BLaER1 (cell line): ENCODE measurements at regions not wholly inside any gene's neighbourhood (a gene's known extent, or its start where the extent isn't known, plus 50 kb on each side); places are given as distances from the start of the nearest gene placed in this dataset.

Experiments used
- H3K27ac ChIP-seq: shearing (Covaris generic); formaldehyde crosslinking; 2 replicates; pipeline ENCODE4 v1.8.1; 2022
- H3K27me3 ChIP-seq: shearing (Covaris generic); formaldehyde crosslinking; 2 replicates; pipeline ENCODE4 v1.8.1; 2022
- H3K36me3 ChIP-seq: shearing (Covaris generic); formaldehyde crosslinking; 2 replicates; pipeline ENCODE4 v1.8.1; 2022
- H3K4me1 ChIP-seq: shearing (Covaris generic); formaldehyde crosslinking; 2 replicates; pipeline ENCODE4 v1.8.1; 2022
- H3K4me2 ChIP-seq: shearing (Covaris generic); formaldehyde crosslinking; 2 replicates; pipeline ENCODE4 v1.8.1; 2022
- H3K4me3 ChIP-seq: shearing (Covaris generic); formaldehyde crosslinking; 2 replicates; pipeline ENCODE4 v1.8.1; 2022
- H3K9ac ChIP-seq: shearing (Covaris generic); formaldehyde crosslinking; 2 replicates; pipeline ENCODE4 v1.8.1; 2022
- H3K9me3 ChIP-seq: shearing (Covaris generic); formaldehyde crosslinking; 2 replicates; pipeline ENCODE4 v1.8.1; 2022
- H4K20me1 ChIP-seq: shearing (Covaris generic); formaldehyde crosslinking; 2 replicates; pipeline ENCODE4 v1.8.1; 2022
- Cebpa-rat ChIP-seq: shearing (Covaris generic); IDR thresholded peaks from 2 replicates; pipeline ENCODE4 v1.8.1; 2022

GRCh38 chr3:70822669-70823068 lies 510.2 kb upstream of the MDFIC2 start:
- H3K4me2 ChIP-seq, result no peak overlapping the region
- no peaks in the 10 kb centered on the region for H3K4me1 ChIP-seq
- H3K9ac ChIP-seq, result no peak overlapping the region
- no peak overlapping the region for H3K27ac ChIP-seq
- H3K4me3 ChIP-seq, result no peak overlapping the region
- no peak for TF ChIP-seq Cebpa-rat
- H3K9me3 ChIP-seq, result no peaks in the 10 kb centered on the region
- H3K27me3 ChIP-seq, result no peaks in the 10 kb centered on the region
- no peaks in the 10 kb centered on the region for H3K36me3 ChIP-seq
- no peaks in the 10 kb centered on the region for H4K20me1 ChIP-seq

DNA sequence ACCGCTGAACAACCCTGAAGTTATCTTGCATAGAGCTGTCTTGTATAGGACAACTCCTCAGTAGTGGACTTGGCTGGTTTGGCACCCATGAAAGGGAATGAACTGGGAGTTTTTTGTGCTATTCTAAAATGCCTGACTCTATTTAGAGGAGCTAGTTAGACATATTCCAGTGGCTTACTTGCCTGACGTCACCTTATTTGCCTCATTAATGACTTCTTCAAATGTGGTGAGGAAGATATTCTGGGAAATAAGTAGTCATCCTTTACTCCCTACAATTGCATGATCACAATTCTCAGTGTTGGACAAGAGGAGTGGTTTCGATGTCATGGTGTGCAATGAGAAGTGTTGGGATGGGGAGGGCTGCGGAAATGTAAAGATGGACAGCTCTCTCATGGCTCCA lies 509.2 kb upstream of the MDFIC2 start:
- Histone ChIP-seq H3K27me3 (no peaks in the 10 kb centered on the region), H3K9ac (no peak overlapping the region), H3K4me1 (no peaks in the 10 kb centered on the region), H4K20me1 (no peaks in the 10 kb centered on the region), H3K4me3 (no peak overlapping the region), H3K4me2 (no peak overlapping the region), H3K36me3 (no peaks in the 10 kb centered on the region), H3K9me3 (peaks cover 2% of the 10 kb centered on the region), H3K27ac (no peak overlapping the region)
- TF ChIP-seq Cebpa-rat, result no peak

DNA sequence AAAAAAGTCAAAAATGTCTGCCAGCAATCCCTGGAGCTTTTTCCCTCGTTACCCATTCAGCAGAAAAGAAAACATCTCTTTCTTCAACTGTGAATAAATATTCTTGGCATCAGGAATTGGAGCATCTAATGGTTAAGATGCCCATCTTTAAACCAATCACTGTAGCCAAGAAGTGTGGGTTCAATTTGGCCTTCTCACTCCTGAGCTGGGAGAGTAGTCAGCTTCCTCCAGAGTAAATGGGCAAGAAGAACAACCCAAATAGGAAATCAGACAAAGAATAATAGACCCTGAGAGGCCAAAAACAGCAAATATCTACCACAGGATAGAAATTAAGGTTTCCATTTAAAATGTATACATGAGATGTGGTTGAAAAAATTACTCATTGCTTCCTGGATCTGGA lies 508.0 kb upstream of the MDFIC2 start:
- TF ChIP-seq Cebpa-rat, result no peak

DNA sequence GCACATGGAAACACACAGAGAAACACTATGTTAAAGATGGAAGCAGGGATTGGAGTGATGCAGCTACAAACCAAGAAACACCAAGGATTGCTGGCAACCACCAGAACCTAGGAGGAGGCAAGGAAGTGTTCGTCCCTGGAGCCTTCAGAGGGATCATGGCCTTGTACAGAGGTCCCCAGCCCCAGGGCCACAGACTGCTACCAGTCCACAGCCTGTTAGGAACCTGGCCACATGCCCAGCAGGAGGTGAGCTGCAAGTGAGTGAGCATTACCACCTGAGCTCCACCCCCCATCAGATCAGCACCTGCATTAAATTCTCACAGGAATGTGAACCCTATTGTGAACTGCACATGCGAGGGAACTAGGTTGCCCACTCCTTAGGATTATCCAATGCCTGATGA lies 505.7 kb upstream of the MDFIC2 start:
- H3K36me3 ChIP-seq, result no peaks in the 10 kb centered on the region
- H3K4me3 ChIP-seq, result no peak overlapping the region
- H3K9me3 ChIP-seq, result peaks cover 7% of the 10 kb centered on the region
- H3K27me3 ChIP-seq, result no peaks in the 10 kb centered on the region
- no peak overlapping the region for H3K9ac ChIP-seq
- H3K4me2 ChIP-seq, result no peak overlapping the region
- H4K20me1 ChIP-seq, result no peaks in the 10 kb centered on the region
- no peak for TF ChIP-seq Cebpa-rat
- H3K27ac ChIP-seq, result no peak overlapping the region
- no peaks in the 10 kb centered on the region for H3K4me1 ChIP-seq

More for the DNA sequence above, 508.0 kb upstream of the MDFIC2 start:
- no peaks in the 10 kb centered on the region for H3K27me3 ChIP-seq
- peaks cover 7% of the 10 kb centered on the region for H3K9me3 ChIP-seq
- H3K27ac ChIP-seq, result no peak overlapping the region
- no peak overlapping the region for H3K4me2 ChIP-seq
- no peaks in the 10 kb centered on the region for H3K36me3 ChIP-seq
- no peaks in the 10 kb centered on the region for H3K4me1 ChIP-seq
- H3K9ac ChIP-seq, result no peak overlapping the region
- no peaks in the 10 kb centered on the region for H4K20me1 ChIP-seq
- H3K4me3 ChIP-seq, result no peak overlapping the region

- Histone ChIP-seq H3K36me3 (no peaks in the 10 kb centered on the region), H3K4me2 (no peak overlapping the region), H3K27ac (no peak overlapping the region), H3K27me3 (no peaks in the 10 kb centered on the region), H3K9me3 (peaks cover 7% of the 10 kb centered on the region), H4K20me1 (no peaks in the 10 kb centered on the region), H3K4me3 (no peak overlapping the region), H3K4me1 (peaks cover 13% of the 10 kb centered on the region), H3K9ac (no peak overlapping the region)
- TF ChIP-seq Cebpa-rat, result no peak
These were observed 503.9 kb upstream of the MDFIC2 start for GRCh38 chr3:70816346-70816745.

- no peaks in the 10 kb centered on the region for H4K20me1 ChIP-seq
- no peak for TF ChIP-seq Cebpa-rat
- H3K27me3 ChIP-seq, result no peaks in the 10 kb centered on the region
- no peak overlapping the region for H3K27ac ChIP-seq
- no peak overlapping the region for H3K4me3 ChIP-seq
- no peak overlapping the region for H3K4me2 ChIP-seq
- no peaks in the 10 kb centered on the region for H3K36me3 ChIP-seq
- no peak overlapping the region for H3K9ac ChIP-seq
- peaks cover 15% of the 10 kb centered on the region for H3K4me1 ChIP-seq
- peaks cover 7% of the 10 kb centered on the region for H3K9me3 ChIP-seq
These were observed 503.4 kb upstream of the MDFIC2 start for GRCh38 chr3:70815817-70816216.

GRCh38 chr3:70813311-70813710 lies 500.9 kb upstream of the MDFIC2 start:
- H3K27me3 ChIP-seq, result no peaks in the 10 kb centered on the region
- peaks cover 7% of the 10 kb centered on the region for H3K9me3 ChIP-seq
- no peak overlapping the region for H3K27ac ChIP-seq
- H3K36me3 ChIP-seq, result no peaks in the 10 kb centered on the region
- no peak overlapping the region for H3K4me2 ChIP-seq
- peaks cover 15% of the 10 kb centered on the region for H3K4me1 ChIP-seq
- no peak for TF ChIP-seq Cebpa-rat
- H4K20me1 ChIP-seq, result no peaks in the 10 kb centered on the region
- H3K4me3 ChIP-seq, result no peak overlapping the region
- no peak overlapping the region for H3K9ac ChIP-seq

GRCh38 chr3:70811880-70812279 lies 499.4 kb upstream of the MDFIC2 start:
- Histone ChIP-seq H3K4me3 (no peak overlapping the region), H3K27ac (no peak overlapping the region), H3K27me3 (no peaks in the 10 kb centered on the region), H3K9ac (no peak overlapping the region), H3K4me1 (peaks cover 15% of the 10 kb centered on the region), H3K36me3 (no peaks in the 10 kb centered on the region), H3K4me2 (peak overlapping the region; percentile 40), H3K9me3 (peaks cover 7% of the 10 kb centered on the region), H4K20me1 (no peaks in the 10 kb centered on the region)
- TF ChIP-seq Cebpa-rat, result no peak

GRCh38 chr3:70808881-70809280 lies 496.4 kb upstream of the MDFIC2 start:
- no peak for TF ChIP-seq Cebpa-rat
- Histone ChIP-seq H3K4me3 (no peak overlapping the region), H3K9me3 (no peaks in the 10 kb centered on the region), H3K27me3 (no peaks in the 10 kb centered on the region), H3K4me2 (no peak overlapping the region), H3K9ac (no peak overlapping the region), H3K36me3 (no peaks in the 10 kb centered on the region), H3K4me1 (peaks cover 15% of the 10 kb centered on the region), H4K20me1 (no peaks in the 10 kb centered on the region), H3K27ac (no peak overlapping the region)

DNA sequence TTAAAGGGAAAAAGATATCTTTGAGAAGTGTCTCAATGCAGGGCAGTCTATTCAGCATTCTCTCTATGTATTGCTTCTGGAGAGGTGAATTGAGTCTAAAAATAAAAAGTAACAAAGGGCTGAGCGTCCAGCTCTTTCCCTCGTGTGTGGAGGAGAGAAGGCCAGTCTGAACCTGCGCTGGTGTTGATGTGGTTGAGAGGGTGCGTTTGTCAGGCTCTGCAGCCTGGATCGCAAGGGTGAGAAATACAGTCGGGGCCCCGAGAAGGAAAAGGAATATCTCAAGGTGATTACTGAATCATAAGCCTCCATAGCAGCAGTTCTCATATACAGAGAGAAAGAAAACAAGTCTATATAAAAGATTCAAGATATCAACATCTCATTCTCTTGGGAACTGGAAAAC lies 494.1 kb upstream of the MDFIC2 start:
- Histone ChIP-seq H3K27me3 (no peaks in the 10 kb centered on the region), H3K36me3 (no peaks in the 10 kb centered on the region), H3K27ac (no peak overlapping the region), H3K9me3 (no peaks in the 10 kb centered on the region), H3K4me2 (no peak overlapping the region), H3K4me3 (no peak overlapping the region), H3K9ac (no peak overlapping the region), H4K20me1 (no peaks in the 10 kb centered on the region), H3K4me1 (peaks cover 4% of the 10 kb centered on the region)
- TF ChIP-seq Cebpa-rat, result no peak

DNA sequence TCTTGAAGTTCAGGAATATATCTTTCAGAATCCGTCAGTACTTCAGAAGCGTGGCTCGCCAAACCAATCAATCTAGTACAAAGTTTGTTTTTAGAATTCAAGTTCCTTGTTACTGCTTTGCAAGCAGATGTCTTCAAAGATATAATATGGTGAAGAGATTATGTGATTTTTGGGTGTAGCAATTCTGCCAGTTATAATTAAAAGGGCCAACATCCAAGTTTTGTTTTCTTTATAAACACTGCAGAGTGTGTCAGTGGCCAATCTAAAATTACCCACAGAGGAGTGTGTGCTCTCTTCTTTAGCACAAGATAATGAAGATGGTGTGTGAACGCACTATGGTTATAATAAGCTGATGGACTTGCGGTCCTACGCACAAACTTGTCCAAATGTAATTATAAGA lies 493.6 kb upstream of the MDFIC2 start:
- no peak overlapping the region for H3K27ac ChIP-seq
- no peaks in the 10 kb centered on the region for H3K36me3 ChIP-seq
- TF ChIP-seq Cebpa-rat, result no peak
- H3K27me3 ChIP-seq, result no peaks in the 10 kb centered on the region
- no peaks in the 10 kb centered on the region for H3K4me1 ChIP-seq
- no peak overlapping the region for H3K4me2 ChIP-seq
- no peak overlapping the region for H3K4me3 ChIP-seq
- no peak overlapping the region for H3K9ac ChIP-seq
- H3K9me3 ChIP-seq, result no peaks in the 10 kb centered on the region
- H4K20me1 ChIP-seq, result no peaks in the 10 kb centered on the region
